ENCODE measurements at regions not wholly inside any gene's neighbourhood (a gene's known extent, or its start where the extent isn't known, plus 50 kb on each side); places are given as distances from the start of the nearest gene placed in this dataset.

DNA sequence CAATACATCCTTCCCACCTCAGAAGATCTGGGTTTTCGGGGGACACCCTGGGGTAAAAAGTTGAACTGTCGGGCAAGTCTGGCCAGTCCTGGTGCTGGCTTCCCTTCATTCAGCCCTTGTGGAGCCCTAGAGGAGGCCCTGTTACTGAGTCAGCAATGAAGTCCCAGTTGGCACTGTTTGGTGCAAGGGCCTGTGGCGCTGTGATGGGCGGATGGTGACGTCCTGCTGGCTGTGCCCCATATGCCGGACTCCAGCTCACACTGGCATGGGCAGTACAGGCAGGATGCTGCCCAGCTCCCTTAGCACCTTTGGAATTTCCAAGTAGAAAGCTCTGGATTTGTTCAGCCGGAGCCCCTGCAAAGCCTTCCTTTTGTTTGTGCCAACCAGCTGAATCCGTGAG is 186.2 kb upstream of the PMEPA1 start:
- no peak for DNase-seq (ENCODE audit: low read depth)

DNA sequence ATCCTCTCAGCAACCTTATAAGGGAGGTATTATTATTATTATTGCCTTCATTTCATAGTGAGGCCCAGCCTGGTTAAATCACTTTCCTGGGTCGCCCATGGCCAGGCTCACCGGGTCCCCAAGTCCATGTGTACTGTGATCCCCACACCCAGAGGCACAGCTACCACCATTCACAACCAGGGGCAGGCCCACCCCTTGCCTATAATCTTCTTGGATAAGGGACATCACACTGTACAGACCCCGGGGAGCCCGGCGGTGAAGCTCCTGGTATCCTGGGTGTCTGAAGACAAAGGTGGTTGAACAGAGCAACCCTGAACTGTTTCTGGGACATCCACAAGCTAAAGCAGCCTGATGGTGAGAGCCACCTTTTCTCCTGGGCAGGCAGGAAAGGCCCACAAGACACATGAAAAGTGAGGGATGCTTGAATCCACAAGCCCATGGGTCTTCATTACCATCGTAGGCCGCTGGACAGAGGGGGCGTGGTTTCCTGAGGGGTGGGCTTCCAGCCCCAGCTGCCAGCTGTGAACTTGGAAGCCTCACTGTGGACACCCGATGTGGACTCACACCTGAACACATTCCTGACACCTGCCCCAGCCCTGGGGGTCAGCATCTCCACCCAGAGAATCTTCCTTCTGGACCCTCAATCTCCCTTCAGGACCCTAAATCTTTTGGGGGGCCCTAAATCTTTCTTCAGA is 185.5 kb upstream of the PMEPA1 start:
- no peak for DNase-seq (ENCODE audit: low read depth)

DNA sequence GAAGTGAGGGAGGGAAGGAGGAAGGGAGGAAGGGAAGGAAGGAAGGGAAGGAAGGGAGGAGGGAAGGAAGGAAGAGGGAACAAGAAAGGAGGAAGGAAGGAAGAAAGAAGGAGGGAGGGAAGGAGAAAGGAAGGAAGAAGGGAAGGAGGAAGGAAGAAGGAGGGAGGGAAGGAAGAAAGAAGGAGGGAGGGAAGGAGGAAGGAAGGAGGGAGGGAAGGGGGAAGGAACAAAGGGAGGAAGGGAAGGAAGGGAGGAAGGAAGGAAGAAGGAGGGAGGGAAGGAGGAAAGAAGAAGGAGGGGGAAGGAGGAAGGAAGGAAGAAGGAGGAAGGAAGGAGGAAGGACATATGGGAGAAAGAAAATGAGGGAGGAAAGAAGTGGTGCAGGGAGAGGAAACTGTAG is 184.7 kb upstream of the PMEPA1 start:
- DNase-seq (ENCODE audit: low read depth), result no peak

DNA sequence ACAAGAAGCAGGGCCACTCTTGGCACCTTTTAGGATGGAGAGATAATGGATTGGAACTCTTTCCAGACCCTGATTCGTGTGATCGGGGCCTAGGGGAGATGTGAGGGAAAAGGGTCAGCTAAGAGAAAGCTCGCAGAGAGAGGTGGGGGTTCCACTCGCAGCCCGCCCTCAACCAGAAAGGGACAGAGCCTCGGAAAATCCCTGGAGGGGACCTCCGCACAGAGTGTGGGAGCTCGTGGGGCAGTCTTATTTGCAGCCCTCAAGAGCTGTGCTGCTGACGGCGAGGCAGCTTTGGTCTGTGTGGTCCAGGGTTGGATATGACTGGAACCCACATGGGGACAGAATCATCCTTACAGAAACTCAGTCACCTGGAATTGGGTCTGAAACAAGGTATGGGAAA is 184.3 kb upstream of the PMEPA1 start:
- DNase-seq (ENCODE audit: low read depth), result no peak

DNA sequence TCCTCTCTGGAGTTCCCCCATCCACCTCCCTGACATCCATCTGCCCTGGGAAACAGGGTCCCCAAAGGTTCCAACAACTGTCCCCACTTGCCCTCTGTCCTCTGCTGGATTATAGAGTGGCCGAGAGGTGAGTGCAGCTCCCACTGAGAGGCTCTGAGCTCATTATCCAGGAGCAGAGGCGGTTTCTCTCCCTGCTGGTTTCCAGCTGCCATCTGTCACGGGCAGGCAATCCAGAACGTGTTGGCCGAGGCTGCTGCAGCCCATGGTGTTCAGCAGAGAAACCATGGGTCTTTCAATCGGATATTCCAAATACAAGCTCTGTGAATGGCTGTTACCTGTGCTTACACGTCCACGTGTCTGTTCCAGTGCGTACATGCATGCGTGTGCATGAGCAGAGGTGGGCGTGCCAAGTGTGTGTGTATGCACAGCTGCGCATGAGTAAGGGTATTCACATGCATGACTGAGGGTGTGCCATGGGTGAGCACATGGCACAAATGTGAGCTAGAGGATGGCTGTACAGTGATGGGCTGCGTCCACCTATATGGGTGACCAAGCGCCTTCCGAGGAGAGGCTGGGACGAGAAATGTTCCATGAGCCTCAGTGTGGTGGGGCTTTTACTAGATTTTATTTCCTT is 183.7 kb upstream of the PMEPA1 start:
- no peak for DNase-seq (ENCODE audit: low read depth)

DNA sequence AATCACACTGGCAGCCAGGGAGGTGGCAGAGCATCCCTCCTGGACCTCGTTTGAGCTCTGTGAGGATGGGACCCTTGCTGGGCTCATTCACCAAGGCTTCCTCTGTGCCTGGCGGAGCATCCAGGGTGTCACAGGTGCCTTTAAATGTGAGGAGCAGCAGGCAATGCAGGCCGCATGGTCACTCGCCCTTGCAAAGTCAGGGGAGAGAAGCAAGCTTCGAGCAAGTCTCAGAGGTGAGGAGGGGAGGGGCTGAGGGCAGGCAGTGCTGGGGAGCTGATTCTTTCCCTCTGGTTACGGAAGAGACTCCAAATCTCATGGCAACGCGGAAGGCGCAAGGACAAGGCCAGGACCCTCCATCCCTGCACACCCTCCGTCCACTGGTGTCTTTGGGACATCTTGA is 182.7 kb upstream of the PMEPA1 start:
- DNase-seq (ENCODE audit: low read depth), result no peak

DNA sequence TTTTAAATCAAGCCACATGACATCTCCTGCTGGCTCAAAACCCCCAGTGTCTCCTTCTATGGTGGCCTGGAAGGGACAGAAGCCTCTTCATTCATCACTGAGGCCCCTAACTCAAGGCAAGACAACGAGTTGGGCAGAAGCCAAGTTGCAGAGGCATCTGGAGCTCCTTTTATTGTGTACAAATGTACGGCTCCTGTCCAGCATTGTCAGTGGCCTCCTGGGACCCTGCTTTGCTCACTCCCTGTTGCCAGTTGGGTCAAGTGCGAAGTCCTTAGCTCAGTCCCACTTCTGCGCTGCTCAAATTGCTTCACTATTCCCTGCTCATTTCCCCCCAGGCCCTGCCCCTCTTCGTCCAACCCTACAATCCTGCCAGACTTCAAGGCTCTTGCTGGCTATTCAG is 181.2 kb upstream of the PMEPA1 start:
- no peak for DNase-seq (ENCODE audit: low read depth)

DNA sequence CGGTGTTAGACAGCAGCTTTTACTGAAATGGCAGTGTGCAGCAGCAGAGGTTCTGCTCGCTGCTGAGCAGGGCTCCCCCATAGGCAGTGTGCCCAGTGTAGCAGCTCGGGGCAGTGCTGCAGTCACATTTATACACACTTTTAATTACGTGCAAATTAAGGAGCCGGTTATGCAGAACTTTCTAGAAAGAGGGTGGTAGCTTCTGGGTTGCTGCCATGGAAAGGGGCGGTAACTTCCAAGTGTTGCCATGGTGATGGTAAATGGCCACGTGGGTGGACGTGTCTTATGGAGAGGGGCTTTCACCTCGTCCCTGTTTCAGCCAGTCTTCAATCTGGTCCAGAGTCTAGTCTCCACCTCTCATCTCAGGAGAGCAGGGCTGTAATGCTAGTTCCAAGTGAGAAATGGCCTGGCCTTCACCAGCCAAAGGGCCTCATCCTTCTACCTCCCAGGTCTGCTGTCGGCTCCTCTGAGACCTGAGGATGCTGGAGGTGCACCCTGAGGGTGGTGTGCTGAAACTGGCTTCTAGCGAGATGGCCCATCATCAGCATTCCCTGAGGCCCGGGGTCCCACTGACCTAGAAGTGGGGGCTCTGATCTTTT is 180.5 kb upstream of the PMEPA1 start:
- DNase-seq (ENCODE audit: low read depth), result no peak

DNA sequence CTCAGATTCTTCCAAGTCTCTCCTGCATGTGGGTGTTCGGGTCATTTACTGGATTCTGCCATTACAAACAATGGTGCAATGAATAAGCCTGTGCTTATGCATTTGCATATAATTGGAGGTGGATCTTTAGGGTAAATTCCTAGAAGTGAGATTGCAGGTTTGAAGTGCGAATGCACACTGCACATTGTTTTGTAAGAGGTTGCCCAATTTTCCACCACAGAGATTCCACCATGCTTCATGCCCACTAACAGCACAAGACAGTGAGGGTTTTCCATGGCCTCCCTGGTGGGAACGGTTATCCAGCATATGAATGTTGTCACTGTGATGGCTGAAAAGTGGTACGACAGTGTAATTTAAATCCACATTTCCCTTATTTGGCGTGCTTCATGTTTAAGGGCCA is 178.8 kb upstream of the PMEPA1 start:
- no peak for DNase-seq (ENCODE audit: low read depth)

DNA sequence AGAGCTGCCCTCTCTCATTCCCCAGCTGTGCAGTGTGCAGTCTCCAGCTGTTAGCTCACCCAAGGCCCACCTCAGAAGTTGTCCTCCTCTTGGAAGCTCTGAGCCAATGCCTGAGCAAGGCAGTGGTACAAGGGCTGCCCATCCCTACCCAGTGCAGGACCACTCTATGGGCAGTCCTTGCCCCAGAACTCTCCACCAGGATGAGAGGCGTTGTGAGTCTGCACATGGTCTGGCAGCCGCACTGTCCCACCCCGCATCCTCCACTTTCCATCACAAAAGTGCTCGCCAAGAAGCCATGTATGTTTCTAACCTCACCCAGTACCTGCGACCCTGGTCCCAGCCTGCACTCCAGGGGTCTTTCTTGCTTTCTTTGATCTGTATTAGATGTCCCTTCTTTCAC is 175.1 kb upstream of the PMEPA1 start:
- DNase-seq (ENCODE audit: low read depth), result no peak

DNA sequence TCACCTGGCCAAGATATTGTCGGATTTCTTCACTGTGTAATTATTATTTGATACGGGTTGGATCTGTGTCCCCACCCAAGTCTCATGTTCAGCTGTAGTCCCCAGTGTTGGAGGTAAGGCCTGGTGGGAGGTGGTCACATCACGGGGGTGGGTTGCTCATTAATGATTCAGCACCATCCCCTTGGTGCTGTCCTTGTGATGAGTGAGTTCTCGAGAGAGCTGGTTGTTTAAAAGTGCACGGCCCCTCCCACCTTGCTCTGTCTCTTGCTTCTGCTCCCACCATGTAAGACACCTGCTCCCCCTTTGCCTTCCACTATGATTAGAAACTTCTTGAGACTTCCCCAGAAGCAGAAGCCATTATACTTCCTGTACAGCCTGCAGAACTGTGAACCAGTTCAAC is 173.9 kb upstream of the PMEPA1 start:
- DNase-seq (ENCODE audit: low read depth), result no peak

DNA sequence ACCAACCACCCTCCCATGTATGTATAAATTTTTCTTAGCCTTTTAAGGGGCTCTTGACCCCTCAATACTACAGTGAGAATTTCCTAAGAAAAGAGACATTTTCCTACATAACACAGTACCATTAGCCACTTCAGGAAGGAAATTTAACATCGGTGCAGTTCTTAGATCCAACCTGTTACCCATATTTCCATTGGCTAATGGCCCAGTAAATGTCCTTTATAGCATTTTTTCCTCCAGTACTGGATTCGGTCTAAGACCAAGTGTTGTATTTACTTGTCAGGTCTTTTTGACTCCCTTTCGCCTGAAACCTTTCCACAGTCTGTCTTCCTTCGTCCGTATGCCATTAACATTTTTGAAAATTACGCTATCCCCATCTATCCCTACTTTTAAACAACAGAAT is 173.4 kb upstream of the PMEPA1 start:
- no peak for DNase-seq (ENCODE audit: low read depth)

DNA sequence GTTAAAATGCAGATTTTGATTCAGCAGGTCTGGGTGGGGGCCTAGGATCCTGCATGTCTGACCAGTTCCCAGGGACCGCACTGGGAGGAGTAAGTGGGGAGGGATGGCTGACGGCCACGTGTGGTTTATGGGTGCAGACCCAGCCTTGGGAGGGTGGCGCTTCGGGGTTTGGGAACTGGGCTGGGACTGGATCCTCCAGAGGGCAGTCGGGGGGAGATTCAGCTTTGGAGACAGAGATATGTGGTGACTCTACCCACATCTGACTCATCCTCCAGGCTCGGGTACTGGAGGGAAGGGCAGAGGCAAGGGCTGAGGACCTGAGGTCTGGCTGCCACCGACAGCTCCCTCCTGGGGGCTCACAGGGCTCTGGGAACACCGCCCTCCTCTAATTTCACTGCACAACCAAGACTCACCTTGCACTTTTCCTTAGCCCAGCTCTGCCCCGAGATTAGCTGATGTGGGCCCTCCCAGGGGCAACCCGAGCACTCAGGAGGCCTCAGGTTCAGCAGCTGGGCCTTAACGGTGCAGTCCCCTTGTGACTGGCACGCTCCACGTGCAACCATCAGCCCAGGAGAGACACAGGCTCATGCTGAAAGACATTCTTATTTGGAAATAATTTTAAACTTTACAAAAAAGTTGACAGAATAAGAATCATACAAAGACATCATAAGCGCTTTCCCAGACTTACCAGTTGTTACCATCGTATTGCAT is 172.8 kb upstream of the PMEPA1 start:
- peak; percentile 6 for DNase-seq (ENCODE audit: low read depth)

DNA sequence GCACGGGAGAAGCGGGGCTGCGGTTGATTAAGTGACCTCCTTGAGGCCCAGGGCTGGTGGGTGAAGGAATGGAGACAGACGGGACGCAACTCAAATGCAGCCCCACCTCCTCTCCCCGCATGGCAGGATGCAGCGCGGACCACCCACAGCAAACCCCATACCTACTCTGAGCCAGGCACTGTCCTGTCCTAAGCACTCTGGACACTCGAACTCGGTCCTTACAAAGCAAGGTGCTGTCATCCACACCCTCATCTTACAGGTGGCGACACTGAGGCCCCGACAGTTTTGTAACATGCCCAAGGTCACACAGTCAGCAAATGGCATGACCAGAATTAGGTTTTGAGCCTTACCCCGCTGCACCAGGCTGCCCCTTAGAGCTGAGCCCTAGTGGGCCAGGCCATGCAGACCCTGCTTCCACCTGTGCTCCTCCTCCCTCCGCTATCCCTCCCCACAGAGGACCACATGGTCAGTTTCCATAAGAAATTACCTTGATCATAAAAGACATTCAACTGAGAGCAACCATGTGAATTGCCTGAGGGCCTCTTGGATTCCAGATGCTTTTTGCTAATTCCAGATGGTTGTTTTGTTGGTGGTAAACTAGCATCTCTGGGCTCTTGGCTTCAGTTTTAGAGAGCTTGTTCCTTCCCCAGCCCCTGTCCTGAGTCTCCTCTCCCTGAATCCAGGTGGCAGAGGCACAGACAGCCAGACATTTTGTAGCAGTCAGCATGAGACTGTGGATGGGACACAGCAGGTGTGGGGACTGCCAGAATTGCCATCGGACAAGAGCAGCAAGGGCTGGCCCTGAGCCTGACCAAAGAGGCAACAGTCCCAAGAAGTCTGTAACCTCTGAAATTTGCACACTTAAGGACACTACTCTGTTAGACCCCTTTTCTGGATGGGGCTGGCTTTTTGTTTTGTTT is 171.9 kb upstream of the PMEPA1 start:
- DNase-seq (ENCODE audit: low read depth), result no peak

DNA sequence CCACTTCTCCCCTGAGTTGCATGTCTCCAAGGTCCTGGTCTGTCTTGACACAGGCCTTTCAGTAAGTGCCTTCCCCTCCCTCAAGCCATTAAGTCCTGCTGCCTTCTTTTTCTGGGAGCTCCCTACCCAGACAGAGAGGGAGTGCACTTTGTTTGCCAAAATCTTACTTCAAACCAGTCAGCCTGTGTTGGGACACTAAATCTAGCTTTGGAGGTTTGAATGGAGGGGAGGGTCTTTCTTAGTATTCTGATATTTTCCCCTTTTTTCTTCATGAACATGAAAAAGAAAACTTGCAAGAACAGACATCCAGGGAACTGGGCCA is 170.7 kb upstream of the PMEPA1 start:
- no peak for DNase-seq (ENCODE audit: low read depth)

DNA sequence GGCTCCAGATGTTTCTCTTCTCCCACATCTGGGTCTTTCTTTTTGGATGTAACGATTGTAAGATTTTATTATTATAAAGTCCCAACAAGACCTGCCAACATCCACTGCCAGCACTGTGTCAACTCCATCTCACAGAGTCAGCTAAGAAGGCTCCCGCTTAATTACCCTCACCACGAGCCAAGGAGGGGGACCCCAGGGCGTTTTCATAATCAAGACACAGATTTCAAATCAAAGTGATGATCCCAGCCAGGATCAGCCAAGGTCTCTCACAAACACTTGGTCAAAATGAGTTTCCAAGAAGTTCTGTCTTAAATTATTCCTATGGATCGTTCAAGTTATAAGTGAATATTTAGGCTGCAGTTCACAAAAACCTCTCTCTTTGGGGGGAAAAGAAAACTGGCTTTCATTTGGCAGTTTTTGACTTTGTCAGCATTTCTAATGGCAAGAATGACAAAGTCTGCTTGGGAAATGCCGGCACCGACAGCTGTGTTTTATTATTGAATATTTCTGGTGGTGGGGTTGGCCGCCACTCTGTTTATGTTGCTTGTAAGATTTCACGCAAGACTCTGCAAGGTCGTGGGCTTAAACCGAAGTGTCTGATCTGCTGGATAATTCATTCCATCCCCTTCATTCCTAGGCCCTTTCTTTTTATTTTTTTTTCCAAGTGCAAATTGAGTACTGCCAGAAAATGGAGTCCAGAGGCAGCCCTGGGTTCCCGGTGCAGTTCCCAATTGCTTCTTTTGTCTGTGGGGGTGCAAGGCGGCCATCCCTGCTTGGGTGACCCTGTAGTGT is 170.2 kb upstream of the PMEPA1 start:
- peak; percentile 58 for DNase-seq (ENCODE audit: low read depth)

DNA sequence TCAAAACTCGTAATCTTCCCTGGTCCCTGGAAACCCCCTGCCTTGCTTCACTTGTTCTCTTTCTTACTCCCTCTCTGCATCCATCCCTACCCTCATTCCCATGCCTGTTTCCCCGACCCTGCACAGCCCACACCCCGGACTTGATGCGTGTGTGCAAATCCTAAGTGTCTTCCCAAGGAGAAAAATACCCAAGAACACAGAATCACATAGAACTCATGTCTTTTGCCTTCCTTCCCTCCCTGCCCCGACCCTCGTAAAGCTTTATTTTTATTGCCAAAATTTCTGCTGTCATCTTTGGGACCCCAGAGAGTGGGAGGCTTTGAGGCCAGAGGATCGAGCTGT is 169.6 kb upstream of the PMEPA1 start:
- DNase-seq (ENCODE audit: low read depth), result no peak

DNA sequence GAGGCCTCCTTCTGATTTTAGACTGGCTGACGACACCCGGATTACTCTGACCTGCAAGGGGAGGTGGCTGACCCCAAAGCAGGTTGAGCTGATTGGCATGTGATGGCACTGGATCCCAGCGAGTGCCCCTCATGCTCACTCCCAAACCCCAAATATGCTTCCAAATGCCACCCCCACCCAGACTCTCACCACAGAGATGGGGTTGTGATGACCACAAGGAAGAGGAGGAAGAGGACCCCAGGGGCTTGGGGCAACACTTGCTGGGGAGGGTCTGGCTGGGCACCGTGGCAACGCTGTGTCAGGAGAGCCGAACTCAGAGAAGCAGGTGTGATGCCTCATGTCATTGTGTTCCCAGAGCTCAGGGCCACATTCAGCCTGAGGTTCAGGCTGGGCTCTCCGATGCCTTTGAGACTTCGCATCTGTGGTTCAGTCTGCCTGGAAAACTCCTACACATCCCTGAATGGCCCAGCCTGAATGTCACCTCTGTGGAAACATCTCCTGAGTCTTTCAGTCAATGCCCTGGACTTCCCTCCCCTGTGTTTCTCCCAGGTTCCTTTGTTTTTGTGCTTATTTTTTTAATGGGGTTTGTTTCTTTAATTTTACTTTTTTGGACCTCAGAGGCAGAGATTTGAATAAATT is 169.1 kb upstream of the PMEPA1 start:
- no peak for DNase-seq (ENCODE audit: low read depth)

DNA sequence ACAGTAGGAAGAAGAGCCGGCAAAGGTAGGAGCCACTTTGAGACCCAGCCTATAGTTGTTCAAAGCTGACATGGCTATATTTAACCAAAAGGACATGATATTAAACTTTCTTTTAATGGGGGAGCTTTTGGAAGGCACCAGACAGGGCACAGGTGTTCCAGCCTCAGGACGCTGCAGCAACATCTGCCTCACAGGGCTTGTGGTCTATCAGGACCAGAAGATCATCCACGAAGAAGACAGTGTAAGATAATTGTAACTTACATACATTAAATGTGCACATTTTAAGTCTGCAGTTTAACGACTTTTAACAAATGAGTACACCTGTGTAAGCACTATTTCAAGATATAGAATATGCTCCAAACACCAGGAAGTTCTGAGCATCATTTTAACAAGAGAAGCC is 168.2 kb upstream of the PMEPA1 start:
- DNase-seq (ENCODE audit: low read depth), result no peak

DNA sequence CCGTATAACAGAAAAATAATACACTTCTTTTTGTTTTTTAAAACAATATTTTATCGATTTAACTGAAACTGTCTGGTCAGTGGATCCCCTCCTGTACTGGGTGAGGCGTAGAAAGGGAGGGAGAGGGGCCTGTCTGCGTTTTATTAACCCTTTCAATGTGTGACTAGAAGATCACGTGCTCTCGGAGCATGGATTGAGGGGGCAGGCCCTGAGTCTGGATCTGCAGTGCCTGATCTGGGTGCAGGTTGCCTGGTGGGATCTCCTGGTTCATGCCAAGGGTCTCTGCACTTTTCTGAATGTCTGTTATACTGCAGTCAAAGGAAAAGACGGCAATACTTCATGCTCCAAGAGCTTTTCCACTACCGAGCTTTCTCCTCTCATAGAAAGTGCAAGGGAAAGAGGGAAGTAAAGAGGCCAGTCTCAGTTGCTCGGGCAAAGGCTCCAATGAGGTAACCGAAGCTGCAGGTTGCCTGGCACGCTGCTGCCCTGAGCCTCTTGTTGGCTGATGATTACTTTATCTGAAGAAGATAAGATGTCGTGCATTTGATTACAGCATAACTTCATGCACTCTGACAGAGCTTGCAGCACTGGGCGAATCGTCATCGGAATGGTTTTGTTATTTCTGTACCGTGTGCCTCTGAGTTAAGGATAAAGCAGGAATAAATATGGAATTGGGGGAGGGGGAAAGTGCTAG is 167.5 kb upstream of the PMEPA1 start:
- DNase-seq (ENCODE audit: low read depth), result no peak
